ENCODE measurements at regions not wholly inside any gene's neighbourhood (a gene's known extent, or its start where the extent isn't known, plus 50 kb on each side); places are given as distances from the start of the nearest gene placed in this dataset.

- no peak for TF ChIP-seq TSHZ1 (CRISPR knock-in tag; IDR thresholded peaks at IDR 0.05)
Measured at GRCh38 chr1:18536915-18537314, 56.2 kb downstream of the KLHDC7A start (continued).

GRCh38 chr1:18537386-18538306 is 56.9 kb downstream of the KLHDC7A start:
- Histone ChIP-seq H3K9me1 (ENCODE audit: control insufficient read depth, insufficient read depth, low read length) (no peaks in the 10 kb centered on the region), H3K79me2 (ENCODE audit: control insufficient read depth, insufficient read depth, low read length) (no peaks in the 10 kb centered on the region), H3K9me3 (replicated peaks; ENCODE audit: control insufficient read depth, insufficient read depth, low read depth, low read length) (no peaks in the 10 kb centered on the region), H3K27me3 (ENCODE audit: control insufficient read depth in 2 of 2, insufficient read depth in 2 of 2, low read length in 2 of 2) (peaks cover 18 to 66% of the 10 kb centered on the region in 2 experiments), H3K27ac (ENCODE audit: extremely low read depth, low read depth, low read length) (no peak overlapping the region), H2AFZ (ENCODE audit: low read depth, low read length) (no peak overlapping the region), H3K4me1 (replicated peaks in 1 of 2; ENCODE audit: control insufficient read depth in 2 of 2, insufficient read depth in 2 of 2, low read length in 2 of 2) (peaks cover 7 to 23% of the 10 kb centered on the region in 2 experiments; a peak in 4 of 5 replicates), H3K36me3 (ENCODE audit: control insufficient read depth, insufficient read depth, low read length) (no peaks in the 10 kb centered on the region), H3K9ac (ENCODE audit: insufficient read depth in 1 of 2, low read depth in 2 of 2, low read length in 2 of 2) (no peak overlapping the region), H4K20me1 (replicated peaks; ENCODE audit: control insufficient read depth, insufficient read depth, low read length) (peaks cover 31% of the 10 kb centered on the region), H3K4me3 (no peak overlapping the region), H3K4me2 (ENCODE audit: insufficient read depth, low read length) (no peak overlapping the region)
- 3% methylated on average over 16 of the region's 16 CpGs for WGBS (ENCODE audit: insufficient coverage, low coverage, missing lambda C conversion rate)
- ATAC-seq (no peak), FAIRE-seq (no peak), DNase-seq (ENCODE audit: extremely low read depth in 1 of 4, low spot score in 3 of 4) (no peak)
- POLR2A ChIA-PET: interaction anchor here (0.7 to 0.9 kb wide), 3 partner anchors 14 to 20 kb away, joined by 3 to 4 read pairs (median 3); no protein-coding TSS in a partner anchor
- CTCF ChIA-PET (ENCODE audit: low intra/inter-chr PET ratio): no interaction called here
- BruUV-seq (replicated peaks): no TSS peak
- in situ Hi-C loops (cut with MboI) (no loop called here), intact Hi-C loops (cut with micrococcal nuclease) (no loop called here)
- no peak for TF ChIP-seq ATF7 (IDR thresholded peaks at IDR 0.05)
- no peak for TF ChIP-seq MGA (IDR thresholded peaks at IDR 0.05)
- TF ChIP-seq E2F3 (CRISPR knock-in tag; IDR thresholded peaks at IDR 0.05): no peak
